Mesenchymal stem cell (in vitro differentiated cells and primary cell): ENCODE measurements at regions not wholly inside any gene's neighbourhood (a gene's known extent, or its start where the extent isn't known, plus 50 kb on each side); places are given as distances from the start of the nearest gene placed in this dataset.

Experiments
- DNase-seq: peaks from one replicate; pipeline ENCODE4 v3.0.0-alpha.2; 2013
- H2AFZ ChIP-seq: one replicate; pipeline ENCODE4 v1.6.1; 2013; ENCODE audit warnings: low read depth, mild to moderate bottlenecking, control low read depth, inconsistent platforms, low read length, moderate library complexity
- H2AK5ac ChIP-seq: 2 replicates; pipeline ENCODE4 v1.6.1; 2013; ENCODE audit warnings: low read length, moderate library complexity, mild to moderate bottlenecking, inconsistent platforms; ENCODE audit not compliant: severe bottlenecking
- H2BK120ac ChIP-seq: one replicate; pipeline ENCODE4 v1.6.1; 2013; ENCODE audit warnings: low read depth, mild to moderate bottlenecking, inconsistent platforms, low read length, moderate library complexity
- H2BK12ac ChIP-seq, 2 experiments: one replicate each; pipeline ENCODE4 v1.6.1; 2013; ENCODE audit warnings: inconsistent platforms in 2 of 2, low read length in 2 of 2, mild to moderate bottlenecking in 2 of 2, moderate library complexity in 2 of 2, control low read depth in 1 of 2
- H2BK15ac ChIP-seq: one replicate; pipeline ENCODE4 v1.6.1; 2013; ENCODE audit warnings: mild to moderate bottlenecking, low read depth, inconsistent platforms; ENCODE audit not compliant: poor library complexity, severe bottlenecking
- H2BK5ac ChIP-seq: 2 replicates; pipeline ENCODE4 v1.6.1; 2013; ENCODE audit warnings: low read depth, mild to moderate bottlenecking, low read length, control low read depth, inconsistent platforms; ENCODE audit not compliant: poor library complexity, severe bottlenecking
- H3K14ac ChIP-seq, 2 experiments: one replicate each; pipeline ENCODE4 v1.6.1; 2013; ENCODE audit warnings: inconsistent platforms in 2 of 2, low read length in 2 of 2, control low read depth in 1 of 2, mild to moderate bottlenecking in 1 of 2, moderate library complexity in 1 of 2
- H3K18ac ChIP-seq, 2 experiments: one replicate each; pipeline ENCODE4 v1.6.1; 2013; ENCODE audit warnings: inconsistent platforms in 2 of 2, low read length in 2 of 2, control low read depth in 1 of 2, low read depth in 1 of 2, mild to moderate bottlenecking in 1 of 2
- H3K23ac ChIP-seq, 2 experiments: one replicate each; pipeline ENCODE4 v1.6.1; 2013; ENCODE audit warnings: inconsistent platforms in 2 of 2, low read length in 2 of 2, mild to moderate bottlenecking in 2 of 2, moderate library complexity in 2 of 2, control low read depth in 1 of 2
- H3K27ac ChIP-seq: 2 replicates; pipeline ENCODE4 v1.5.1; 2013; ENCODE audit warnings: mild to moderate bottlenecking, moderate library complexity, low read length, control low read depth, inconsistent platforms; ENCODE audit not compliant: poor library complexity, severe bottlenecking
- H3K27me3 ChIP-seq, 2 experiments: 2 replicates each; pipeline versions ENCODE4 v1.6.1 to v1.7.0; 2013; ENCODE audit warnings: low read length in 2 of 2, mild to moderate bottlenecking in 2 of 2, moderate library complexity in 2 of 2, control low read depth in 1 of 2, inconsistent platforms in 1 of 2; ENCODE audit not compliant: control insufficient read depth in 1 of 2, insufficient read depth in 1 of 2
- H3K36me3 ChIP-seq, 2 experiments: 2 replicates each; pipeline versions ENCODE4 v1.6.1 to v1.7.0; 2013; ENCODE audit warnings: low read length in 2 of 2, control low read depth in 1 of 2, inconsistent platforms in 1 of 2, low read depth in 1 of 2, mild to moderate bottlenecking in 1 of 2; ENCODE audit not compliant: insufficient read depth in 2 of 2, control insufficient read depth in 1 of 2
- H3K4ac ChIP-seq, 2 experiments: one replicate each; pipeline ENCODE4 v1.6.1; 2013; ENCODE audit warnings: inconsistent platforms in 2 of 2, low read length in 2 of 2, mild to moderate bottlenecking in 2 of 2, moderate library complexity in 2 of 2, control low read depth in 1 of 2, low read depth in 1 of 2
- H3K4me1 ChIP-seq: 2 replicates; pipeline ENCODE4 v1.6.1; 2013; ENCODE audit warnings: low read depth, low read length, control low read depth; ENCODE audit not compliant: control insufficient read depth, insufficient read depth
- H3K4me2 ChIP-seq: 2 replicates; pipeline ENCODE4 v1.6.1; 2013; ENCODE audit warnings: low read length, mild to moderate bottlenecking, inconsistent platforms; ENCODE audit not compliant: poor library complexity, severe bottlenecking
- H3K4me3 ChIP-seq, 2 experiments: 2 replicates each; pipeline versions ENCODE4 v1.5.1 to v1.7.0; 2013; ENCODE audit warnings: low read length in 2 of 2, mild to moderate bottlenecking in 2 of 2, control low read depth in 1 of 2, low read depth in 1 of 2; ENCODE audit not compliant: insufficient read depth in 1 of 2
- H3K79me1 ChIP-seq: replicated peaks from 2 replicates; pipeline ENCODE4 v1.6.1; 2013; ENCODE audit warnings: mild to moderate bottlenecking, control low read depth, low read length, inconsistent platforms; ENCODE audit not compliant: poor library complexity, severe bottlenecking
- H3K9ac ChIP-seq: 2 replicates; pipeline ENCODE4 v1.7.0; 2013; ENCODE audit warnings: mild to moderate bottlenecking, low read length, moderate library complexity
- H3K9me3 ChIP-seq: 2 replicates; pipeline ENCODE4 v1.7.0; 2013; ENCODE audit warnings: mild to moderate bottlenecking, low read length; ENCODE audit not compliant: control insufficient read depth
- H4K8ac ChIP-seq: one replicate; pipeline ENCODE4 v1.6.1; 2013; ENCODE audit warnings: inconsistent platforms, mild to moderate bottlenecking, low read length, moderate library complexity
- H4K91ac ChIP-seq: one replicate; pipeline ENCODE4 v1.6.1; 2013; ENCODE audit warnings: mild to moderate bottlenecking, low read length, inconsistent platforms
- WGBS: methylation state at CpG from one replicate; pipeline ENCODE4 v1.1.7; 2013; ENCODE audit warnings: mixed read lengths; 5-methylcytosine and 5-hydroxymethylcytosine counted together

- Histone ChIP-seq H2BK5ac (no peak overlapping the region), H3K27me3 (no peaks in the 10 kb centered on the region), H2AFZ (no peak overlapping the region), H3K9ac (no peak overlapping the region), H3K79me1 (no peaks in the 10 kb centered on the region), H3K9me3 (no peaks in the 10 kb centered on the region), H2AK5ac (no peak overlapping the region), H4K8ac (no peak overlapping the region), H3K4me3 (no peak overlapping the region), H3K36me3 (no peaks in the 10 kb centered on the region), H4K91ac (no peak overlapping the region), H3K23ac (no peak overlapping the region), H3K4me2 (no peak overlapping the region), H3K14ac (no peak overlapping the region), H3K4me1 (no peaks in the 10 kb centered on the region), H2BK15ac (no peak overlapping the region), H3K4ac (no peak overlapping the region), H3K27ac (no peak overlapping the region), H3K18ac (no peak overlapping the region), H2BK120ac (no peak overlapping the region), H2BK12ac (no peak overlapping the region)
- no peak for DNase-seq
- 50% methylated on average over 1 of the region's 4 CpGs for WGBS
Measured at GRCh38 chr9:87139099-87139730, 191.9 kb upstream of the GAS1 start.

GRCh38 chr9:87140142-87140541 lies 192.8 kb upstream of the GAS1 start:
- 98% methylated on average over 3 of the region's 4 CpGs for WGBS
- no peak overlapping the region for H2BK12ac ChIP-seq

GRCh38 chr9:87140605-87141109 lies 193.4 kb upstream of the GAS1 start:
- H2BK12ac ChIP-seq = no peak overlapping the region
- no peak overlapping the region for H2BK120ac ChIP-seq
- H3K9me3 ChIP-seq = no peaks in the 10 kb centered on the region
- H4K8ac ChIP-seq = no peak overlapping the region
- H3K27ac ChIP-seq = no peak overlapping the region
- H3K27me3 ChIP-seq = no peaks in the 10 kb centered on the region
- no peak overlapping the region for H3K9ac ChIP-seq
- H2BK5ac ChIP-seq = no peak overlapping the region
- WGBS = 89% methylated on average over 6 of the region's 6 CpGs
- H3K79me1 ChIP-seq = no peaks in the 10 kb centered on the region
- H2AFZ ChIP-seq = no peak overlapping the region
- H3K23ac ChIP-seq = no peak overlapping the region
- H3K18ac ChIP-seq = no peak overlapping the region
- H3K36me3 ChIP-seq = no peaks in the 10 kb centered on the region
- H4K91ac ChIP-seq = no peak overlapping the region
- DNase-seq = no peak
- no peak overlapping the region for H3K4ac ChIP-seq
- no peak overlapping the region for H3K4me3 ChIP-seq
- H2AK5ac ChIP-seq = no peak overlapping the region
- no peaks in the 10 kb centered on the region for H3K4me1 ChIP-seq
- no peak overlapping the region for H2BK15ac ChIP-seq
- H3K4me2 ChIP-seq = no peak overlapping the region
- no peak overlapping the region for H3K14ac ChIP-seq

More at GRCh38 chr9:87140142-87140541, 192.8 kb upstream of the GAS1 start:
- Histone ChIP-seq H3K4me1 (no peaks in the 10 kb centered on the region), H4K91ac (no peak overlapping the region), H3K4ac (no peak overlapping the region), H3K27me3 (no peaks in the 10 kb centered on the region), H3K23ac (no peak overlapping the region), H3K79me1 (no peaks in the 10 kb centered on the region), H2BK15ac (no peak overlapping the region), H3K18ac (no peak overlapping the region), H3K9me3 (no peaks in the 10 kb centered on the region), H4K8ac (no peak overlapping the region), H2AFZ (no peak overlapping the region), H3K36me3 (no peaks in the 10 kb centered on the region), H2AK5ac (no peak overlapping the region), H3K4me2 (no peak overlapping the region), H2BK120ac (no peak overlapping the region), H3K9ac (no peak overlapping the region), H3K27ac (no peak overlapping the region), H3K4me3 (no peak overlapping the region), H2BK5ac (no peak overlapping the region), H3K14ac (no peak overlapping the region)
- DNase-seq = no peak

GRCh38 chr9:87141124-87141523 lies 193.8 kb upstream of the GAS1 start:
- Histone ChIP-seq H2BK5ac (no peak overlapping the region), H3K36me3 (no peaks in the 10 kb centered on the region), H2BK120ac (no peak overlapping the region), H3K23ac (no peak overlapping the region), H3K4me1 (no peaks in the 10 kb centered on the region), H3K27me3 (no peaks in the 10 kb centered on the region), H4K8ac (no peak overlapping the region), H3K18ac (no peak overlapping the region), H3K9me3 (no peaks in the 10 kb centered on the region), H2BK15ac (no peak overlapping the region), H2AFZ (no peak overlapping the region), H3K79me1 (no peaks in the 10 kb centered on the region), H4K91ac (no peak overlapping the region), H2AK5ac (no peak overlapping the region), H3K9ac (no peak overlapping the region), H3K4ac (no peak overlapping the region), H3K4me2 (no peak overlapping the region), H3K4me3 (no peak overlapping the region), H2BK12ac (peak overlapping the region in 1 of 2 experiments; percentile 24), H3K14ac (no peak overlapping the region), H3K27ac (no peak overlapping the region)
- WGBS = 73% methylated on average over 8 of the region's 8 CpGs
- no peak for DNase-seq
